ENCODE measurements at regions not wholly inside any gene's neighbourhood (a gene's known extent, or its start where the extent isn't known, plus 50 kb on each side); places are given as distances from the start of the nearest gene placed in this dataset.
"Not testable (repeated sequence)": the region's sequence is repeated elsewhere in the genome, so short reads cannot be mapped to it uniquely, and the experiment has no call there.

DNA sequence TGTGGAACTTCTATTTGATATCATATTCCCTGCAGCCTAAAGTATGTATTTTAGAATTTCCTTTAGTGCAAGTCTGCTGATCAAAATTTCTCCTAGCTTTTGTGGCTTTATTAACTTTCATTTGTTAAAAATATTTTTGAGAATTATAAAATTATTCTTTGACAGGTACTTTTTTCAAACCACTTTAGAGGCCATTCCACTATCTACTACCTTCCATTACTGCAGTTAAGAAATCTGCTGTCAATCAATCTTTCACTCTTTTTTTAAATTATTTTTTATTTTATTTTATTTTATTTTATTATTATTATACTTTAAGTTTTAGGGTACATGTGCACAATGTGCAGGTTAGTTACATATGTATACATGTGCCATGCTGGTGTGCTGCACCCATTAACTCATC is 656.2 kb downstream of the CCDC85A start:
- not testable (repeated sequence) for TF ChIP-seq CTCF, POLR2A (IDR thresholded peaks at IDR 0.05)

Measured in esophagus squamous epithelium (tissue), 4 donors.